ENCODE measurements at regions not wholly inside any gene's neighbourhood (a gene's known extent, or its start where the extent isn't known, plus 50 kb on each side); places are given as distances from the start of the nearest gene placed in this dataset.

GRCh38 chr5:36492984-36493654, 113.3 kb upstream of the SLC1A3 start:
- intact Hi-C loops (cut with DNase I), result no loop called here
- Histone ChIP-seq H3K36me3 (no peaks in the 10 kb centered on the region), H3K4me3 (no peak overlapping the region), H3K27me3 (ENCODE audit: low read depth) (no peaks in the 10 kb centered on the region), H3K4me1 (no peaks in the 10 kb centered on the region), H3K9me3 (no peaks in the 10 kb centered on the region), H3K27ac (no peak overlapping the region)
- no peak for ATAC-seq
- no peak for TF ChIP-seq CTCF (IDR thresholded peaks at IDR 0.05)
- no peak for DNase-seq

- ATAC-seq (no peak), DNase-seq (no peak)
- Histone ChIP-seq H3K9me3 (no peaks in the 10 kb centered on the region), H3K4me3 (no peak overlapping the region), H3K4me1 (no peaks in the 10 kb centered on the region), H3K27me3 (ENCODE audit: low read depth) (no peaks in the 10 kb centered on the region), H3K27ac (no peak overlapping the region), H3K36me3 (no peaks in the 10 kb centered on the region)
- intact Hi-C loops (cut with DNase I), result no loop called here
- TF ChIP-seq CTCF (IDR thresholded peaks at IDR 0.05), result no peak
These were observed 112.4 kb upstream of the SLC1A3 start for GRCh38 chr5:36494028-36494427.

- Histone ChIP-seq H3K4me1 (no peaks in the 10 kb centered on the region), H3K27me3 (ENCODE audit: low read depth) (no peaks in the 10 kb centered on the region), H3K27ac (no peak overlapping the region), H3K4me3 (no peak overlapping the region), H3K9me3 (no peaks in the 10 kb centered on the region), H3K36me3 (no peaks in the 10 kb centered on the region)
- intact Hi-C loops (cut with DNase I), result no loop called here
- ATAC-seq, result no peak
- no peak for DNase-seq
- TF ChIP-seq CTCF (IDR thresholded peaks at IDR 0.05), result no peak
These were observed 111.4 kb upstream of the SLC1A3 start for GRCh38 chr5:36494841-36495601.

- no peaks in the 10 kb centered on the region for H3K27me3 ChIP-seq (ENCODE audit: low read depth)
- DNase-seq (no peak), ATAC-seq (no peak)
- no peaks in the 10 kb centered on the region for H3K9me3 ChIP-seq
- TF ChIP-seq CTCF (IDR thresholded peaks at IDR 0.05), result no peak
- H3K4me1 ChIP-seq, result no peaks in the 10 kb centered on the region
- no peak overlapping the region for H3K27ac ChIP-seq
- intact Hi-C loops (cut with DNase I), result no loop called here
- no peaks in the 10 kb centered on the region for H3K36me3 ChIP-seq
- no peak overlapping the region for H3K4me3 ChIP-seq
These were observed 110.8 kb upstream of the SLC1A3 start for GRCh38 chr5:36495611-36496010.

- Histone ChIP-seq H3K4me1 (no peaks in the 10 kb centered on the region), H3K27me3 (ENCODE audit: low read depth) (no peaks in the 10 kb centered on the region), H3K4me3 (no peak overlapping the region), H3K9me3 (no peaks in the 10 kb centered on the region), H3K27ac (no peak overlapping the region), H3K36me3 (no peaks in the 10 kb centered on the region)
- intact Hi-C loops (cut with DNase I), result no loop called here
- no peak for TF ChIP-seq CTCF (IDR thresholded peaks at IDR 0.05)
- no peak for DNase-seq
- ATAC-seq, result no peak
These were observed 109.9 kb upstream of the SLC1A3 start for GRCh38 chr5:36496471-36496870.

All from lower lobe of right lung (tissue), 2 donors.